ENCODE measurements at regions not wholly inside any gene's neighbourhood (a gene's known extent, or its start where the extent isn't known, plus 50 kb on each side); places are given as distances from the start of the nearest gene placed in this dataset.

DNA sequence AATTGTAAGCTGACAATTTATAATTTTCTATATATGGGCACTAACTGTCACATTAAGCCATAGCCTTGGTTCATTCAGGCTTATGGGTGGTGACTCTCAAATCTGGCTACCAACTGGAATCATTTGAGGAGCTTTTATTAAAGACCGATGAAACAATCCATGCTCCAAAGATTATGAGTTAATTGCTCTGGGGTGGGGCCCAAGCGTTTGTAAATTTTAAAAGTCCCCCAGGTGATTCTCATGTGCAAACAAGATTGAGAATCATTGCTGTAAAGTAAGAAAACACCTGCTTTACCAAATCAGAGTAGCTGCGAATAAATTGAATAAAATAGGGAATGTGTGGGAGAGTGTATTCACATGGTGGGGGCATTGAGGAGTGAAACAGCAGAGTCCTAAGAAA lies 76.1 kb upstream of the RAB27B start:
- Histone ChIP-seq H3K4me3 (ENCODE audit: low read depth, low read length) (no peak overlapping the region), H3K4me1 (ENCODE audit: control insufficient read depth, insufficient read depth, low read length) (no peaks in the 10 kb centered on the region), H3K36me3 (ENCODE audit: control insufficient read depth, insufficient read depth, low read length) (no peaks in the 10 kb centered on the region), H3K9ac (ENCODE audit: low read depth, low read length) (no peak overlapping the region), H3K27me3 (ENCODE audit: control insufficient read depth, insufficient read depth, low read length) (no peaks in the 10 kb centered on the region), H3K9me3 (ENCODE audit: control insufficient read depth, insufficient read depth, low read length) (no peaks in the 10 kb centered on the region)

DNA sequence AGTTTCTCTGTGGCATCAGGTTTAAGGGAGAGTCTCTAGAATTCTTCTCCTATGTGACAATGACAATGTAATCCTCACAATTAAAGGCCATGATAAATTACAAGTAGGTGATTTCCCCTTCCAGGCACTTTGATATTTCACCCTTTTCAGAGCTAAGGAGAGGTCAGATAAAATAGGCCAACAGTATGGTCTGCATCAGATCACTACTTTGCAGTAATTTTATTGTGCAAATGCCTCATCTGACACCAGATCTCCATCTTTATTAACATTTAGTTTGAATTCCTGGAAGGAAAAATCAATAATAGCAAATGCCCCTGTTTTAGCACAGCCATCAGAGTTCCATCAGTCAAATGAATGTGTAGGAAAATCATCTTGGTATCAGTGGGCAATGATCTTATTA lies 72.8 kb upstream of the RAB27B start:
- Histone ChIP-seq H3K4me3 (ENCODE audit: low read depth, low read length) (no peak overlapping the region), H3K9me3 (ENCODE audit: control insufficient read depth, insufficient read depth, low read length) (no peaks in the 10 kb centered on the region), H3K36me3 (ENCODE audit: control insufficient read depth, insufficient read depth, low read length) (no peaks in the 10 kb centered on the region), H3K9ac (ENCODE audit: low read depth, low read length) (no peak overlapping the region), H3K27me3 (ENCODE audit: control insufficient read depth, insufficient read depth, low read length) (no peaks in the 10 kb centered on the region), H3K4me1 (ENCODE audit: control insufficient read depth, insufficient read depth, low read length) (peaks cover 3% of the 10 kb centered on the region)

DNA sequence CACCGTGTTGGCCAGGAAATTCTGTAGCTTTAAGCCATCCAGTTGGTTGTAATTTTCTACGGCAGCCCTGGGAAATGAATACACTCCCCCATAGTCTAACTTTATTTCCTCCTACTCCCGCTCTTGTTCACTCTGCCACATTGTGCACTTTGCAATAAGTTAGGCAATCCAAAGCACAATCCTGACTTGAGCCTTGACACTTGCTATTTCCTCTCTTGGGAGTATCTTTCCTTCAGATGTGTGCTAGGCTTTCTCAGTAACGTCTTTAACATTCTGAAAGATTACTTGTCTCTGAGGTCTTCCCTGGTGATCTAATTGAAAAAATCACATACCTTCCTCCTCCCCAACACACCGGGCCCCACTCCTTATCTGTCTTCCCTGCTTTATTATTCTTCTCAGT lies 65.9 kb upstream of the RAB27B start:
- Histone ChIP-seq H3K4me3 (ENCODE audit: low read depth, low read length) (no peak overlapping the region), H3K27me3 (ENCODE audit: control insufficient read depth, insufficient read depth, low read length) (no peaks in the 10 kb centered on the region), H3K9me3 (ENCODE audit: control insufficient read depth, insufficient read depth, low read length) (no peaks in the 10 kb centered on the region), H3K9ac (ENCODE audit: low read depth, low read length) (no peak overlapping the region), H3K36me3 (ENCODE audit: control insufficient read depth, insufficient read depth, low read length) (no peaks in the 10 kb centered on the region), H3K4me1 (ENCODE audit: control insufficient read depth, insufficient read depth, low read length) (peaks cover 18% of the 10 kb centered on the region)

DNA sequence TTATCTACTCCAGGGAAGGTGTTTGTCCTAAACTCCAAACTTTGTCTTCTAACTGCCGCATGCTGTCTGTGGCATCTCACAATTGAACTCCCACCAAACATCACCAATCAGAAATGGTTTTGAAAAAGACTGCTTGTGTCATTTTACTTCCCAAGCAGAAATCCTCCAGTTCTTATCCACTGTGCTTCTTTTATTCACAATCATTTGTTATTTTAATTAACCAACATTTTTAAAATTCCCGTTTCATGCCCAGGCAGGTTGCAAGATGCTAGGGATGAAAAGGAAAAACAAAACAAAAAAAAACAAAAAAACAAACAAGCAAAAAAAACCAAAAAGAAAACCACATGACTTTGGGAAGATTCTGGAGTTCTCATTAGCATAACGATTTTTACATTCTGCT lies 63.5 kb upstream of the RAB27B start:
- H3K4me3 ChIP-seq (ENCODE audit: low read depth, low read length) = no peak overlapping the region
- H3K27me3 ChIP-seq (ENCODE audit: control insufficient read depth, insufficient read depth, low read length) = no peaks in the 10 kb centered on the region
- H3K36me3 ChIP-seq (ENCODE audit: control insufficient read depth, insufficient read depth, low read length) = no peaks in the 10 kb centered on the region
- H3K4me1 ChIP-seq (ENCODE audit: control insufficient read depth, insufficient read depth, low read length) = peaks cover 15% of the 10 kb centered on the region
- H3K9me3 ChIP-seq (ENCODE audit: control insufficient read depth, insufficient read depth, low read length) = no peaks in the 10 kb centered on the region
- H3K9ac ChIP-seq (ENCODE audit: low read depth, low read length) = no peak overlapping the region

DNA sequence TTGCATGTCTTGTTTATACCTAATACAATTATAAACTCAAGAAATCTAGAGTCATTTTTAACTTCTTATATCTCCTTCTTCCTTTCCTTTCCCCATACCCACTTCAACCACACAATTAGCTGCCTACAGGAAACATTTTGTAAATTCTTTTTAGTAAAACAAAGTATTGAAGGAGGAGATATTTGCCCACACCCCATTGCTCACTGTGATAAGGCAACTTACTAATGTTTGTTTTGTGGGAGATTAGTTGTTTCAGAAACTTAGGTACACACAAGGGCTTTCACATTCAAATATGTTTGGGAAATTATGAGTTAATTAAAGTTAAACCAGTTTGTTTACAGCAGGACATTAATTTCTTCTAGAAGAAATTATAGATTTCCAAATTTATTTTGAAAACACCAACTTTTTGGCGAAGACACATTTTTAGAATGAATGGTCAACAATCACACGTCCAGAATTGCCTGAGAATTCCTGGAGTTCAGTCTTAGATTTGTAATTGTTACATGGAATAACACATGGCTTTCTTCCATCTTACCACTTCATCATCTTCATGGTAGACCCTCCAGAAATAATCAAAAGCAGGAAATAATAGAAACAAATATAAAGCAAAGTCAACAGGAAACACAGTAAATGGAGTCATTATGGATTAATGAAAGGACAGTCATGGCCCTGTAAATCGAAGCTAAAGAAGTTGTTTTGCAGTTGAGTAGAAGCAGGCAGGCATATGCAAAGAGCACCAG lies 62.5 kb upstream of the RAB27B start:
- H3K9me3 ChIP-seq (ENCODE audit: control insufficient read depth, insufficient read depth, low read length) = no peaks in the 10 kb centered on the region
- no peak overlapping the region for H3K9ac ChIP-seq (ENCODE audit: low read depth, low read length)

DNA sequence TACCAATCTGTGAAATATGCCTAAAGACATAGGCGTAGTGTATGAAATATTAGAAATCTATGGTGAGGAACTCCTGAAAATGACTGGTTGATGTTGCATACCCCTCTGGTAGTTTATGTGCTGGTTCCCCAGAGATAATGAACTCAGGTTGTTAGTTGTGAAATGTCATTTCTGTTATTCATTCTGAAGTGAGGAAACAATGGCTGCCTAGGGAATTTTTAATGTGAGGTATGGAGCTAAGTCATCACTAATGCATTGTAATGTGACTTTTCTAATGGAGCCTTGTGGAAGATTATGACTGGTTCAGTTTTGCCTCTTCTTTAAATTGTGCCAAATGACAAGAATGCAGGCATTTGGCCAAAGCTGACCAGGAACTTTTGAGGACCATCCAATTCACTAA lies 61.6 kb upstream of the RAB27B start:
- H3K9ac ChIP-seq (ENCODE audit: low read depth, low read length) = no peak overlapping the region
- H3K36me3 ChIP-seq (ENCODE audit: control insufficient read depth, insufficient read depth, low read length) = no peaks in the 10 kb centered on the region
- H3K4me1 ChIP-seq (ENCODE audit: control insufficient read depth, insufficient read depth, low read length) = peaks cover 15% of the 10 kb centered on the region
- H3K9me3 ChIP-seq (ENCODE audit: control insufficient read depth, insufficient read depth, low read length) = no peaks in the 10 kb centered on the region
- H3K27me3 ChIP-seq (ENCODE audit: control insufficient read depth, insufficient read depth, low read length) = no peaks in the 10 kb centered on the region
- H3K4me3 ChIP-seq (ENCODE audit: low read depth, low read length) = no peak overlapping the region

More for the DNA sequence above, 62.5 kb upstream of the RAB27B start:
- no peaks in the 10 kb centered on the region for H3K27me3 ChIP-seq (ENCODE audit: control insufficient read depth, insufficient read depth, low read length)
- no peaks in the 10 kb centered on the region for H3K36me3 ChIP-seq (ENCODE audit: control insufficient read depth, insufficient read depth, low read length)
- H3K4me3 ChIP-seq (ENCODE audit: low read depth, low read length) = no peak overlapping the region
- H3K4me1 ChIP-seq (ENCODE audit: control insufficient read depth, insufficient read depth, low read length) = peaks cover 15% of the 10 kb centered on the region

DNA sequence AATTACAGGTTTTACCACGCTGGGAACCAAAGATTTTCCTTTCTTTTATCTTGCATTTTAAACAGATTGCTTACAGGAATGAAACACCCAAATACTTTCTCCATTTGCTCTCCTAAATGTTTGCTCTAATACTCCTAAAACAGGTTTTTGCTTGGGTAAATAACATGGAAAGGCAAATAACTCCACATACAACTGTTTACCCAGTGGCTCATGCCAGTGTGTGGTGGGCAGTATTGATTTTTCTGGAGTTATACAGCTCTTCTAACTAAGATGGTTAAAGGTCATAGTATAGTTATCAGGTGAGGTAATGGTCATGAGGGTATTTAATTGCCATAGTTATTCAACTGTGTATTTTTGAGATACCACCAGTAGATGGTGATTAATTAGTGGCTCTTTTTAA lies 61.2 kb upstream of the RAB27B start:
- H3K36me3 ChIP-seq (ENCODE audit: control insufficient read depth, insufficient read depth, low read length) = no peaks in the 10 kb centered on the region
- H3K4me1 ChIP-seq (ENCODE audit: control insufficient read depth, insufficient read depth, low read length) = peaks cover 15% of the 10 kb centered on the region
- no peak overlapping the region for H3K4me3 ChIP-seq (ENCODE audit: low read depth, low read length)
- no peaks in the 10 kb centered on the region for H3K9me3 ChIP-seq (ENCODE audit: control insufficient read depth, insufficient read depth, low read length)
- no peak overlapping the region for H3K9ac ChIP-seq (ENCODE audit: low read depth, low read length)
- no peaks in the 10 kb centered on the region for H3K27me3 ChIP-seq (ENCODE audit: control insufficient read depth, insufficient read depth, low read length)

DNA sequence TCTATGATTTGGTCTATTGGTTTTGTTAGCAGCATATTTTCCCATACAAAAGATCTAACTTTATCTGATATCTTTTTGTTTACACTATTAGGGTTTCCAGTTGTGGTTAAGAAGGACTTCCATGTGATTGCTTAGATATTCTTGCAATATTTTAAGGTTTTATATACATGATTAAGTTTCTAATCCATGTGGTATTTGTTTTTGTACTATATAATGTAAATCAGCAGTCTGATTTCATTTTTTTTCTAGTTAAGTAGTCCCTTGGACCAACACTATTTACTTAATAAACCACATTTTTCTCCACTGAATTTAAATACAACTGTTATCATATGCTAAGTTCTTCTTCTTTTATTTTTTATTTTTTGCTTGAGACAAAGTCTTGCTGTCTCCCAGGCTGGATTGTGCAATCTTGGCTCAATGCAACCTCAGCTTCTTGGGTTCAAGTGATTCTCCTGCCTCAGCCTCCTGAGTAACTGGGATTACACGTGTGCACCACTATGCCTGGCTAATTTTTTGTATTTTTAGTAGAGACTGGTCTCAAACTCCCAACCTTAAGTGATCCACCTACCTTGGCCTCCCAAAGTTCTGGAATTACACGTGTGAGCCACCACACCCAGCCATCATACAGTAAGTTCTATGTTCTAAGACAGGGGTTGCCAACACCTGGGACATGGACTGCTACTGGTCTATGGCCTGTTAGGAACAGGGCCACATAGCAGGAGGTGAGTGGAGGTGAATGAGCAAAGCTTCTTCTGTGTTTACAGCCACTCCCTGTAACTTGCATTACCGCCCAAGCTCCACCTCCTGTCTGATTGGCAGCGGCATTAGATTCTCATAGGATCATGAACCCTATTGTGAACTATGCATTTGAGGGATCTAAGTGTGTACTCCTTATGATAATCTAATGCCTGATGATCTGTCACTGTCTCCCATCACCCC lies 58.5 kb upstream of the RAB27B start:
- Histone ChIP-seq H3K36me3 (ENCODE audit: control insufficient read depth, insufficient read depth, low read length) (no peaks in the 10 kb centered on the region), H3K4me3 (ENCODE audit: low read depth, low read length) (no peak overlapping the region), H3K9ac (ENCODE audit: low read depth, low read length) (no peak overlapping the region), H3K27me3 (ENCODE audit: control insufficient read depth, insufficient read depth, low read length) (no peaks in the 10 kb centered on the region), H3K9me3 (ENCODE audit: control insufficient read depth, insufficient read depth, low read length) (no peaks in the 10 kb centered on the region), H3K4me1 (ENCODE audit: control insufficient read depth, insufficient read depth, low read length) (peaks cover 10% of the 10 kb centered on the region)

DNA sequence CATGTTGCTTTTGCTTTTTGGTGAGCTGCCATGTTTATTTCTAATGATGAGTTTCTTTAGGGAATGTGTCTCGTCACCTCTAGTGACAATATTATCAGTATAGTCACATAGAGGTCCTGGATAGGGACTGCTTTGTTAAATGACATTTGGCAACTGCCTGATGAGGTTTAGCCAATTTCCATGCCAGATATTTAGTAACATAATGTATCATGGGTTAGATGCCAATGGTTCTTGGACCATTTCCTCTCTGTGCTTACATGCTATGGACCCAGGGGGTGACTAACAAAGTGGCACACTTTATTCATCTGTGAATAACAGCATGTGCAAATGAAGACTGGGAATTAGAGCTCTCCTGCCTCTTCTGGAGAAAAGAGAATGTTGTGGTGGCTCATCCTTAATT lies 56.2 kb upstream of the RAB27B start:
- no peaks in the 10 kb centered on the region for H3K9me3 ChIP-seq (ENCODE audit: control insufficient read depth, insufficient read depth, low read length)
- H3K4me3 ChIP-seq (ENCODE audit: low read depth, low read length) = no peak overlapping the region
- H3K36me3 ChIP-seq (ENCODE audit: control insufficient read depth, insufficient read depth, low read length) = no peaks in the 10 kb centered on the region
- H3K9ac ChIP-seq (ENCODE audit: low read depth, low read length) = no peak overlapping the region
- no peaks in the 10 kb centered on the region for H3K4me1 ChIP-seq (ENCODE audit: control insufficient read depth, insufficient read depth, low read length)
- no peaks in the 10 kb centered on the region for H3K27me3 ChIP-seq (ENCODE audit: control insufficient read depth, insufficient read depth, low read length)

DNA sequence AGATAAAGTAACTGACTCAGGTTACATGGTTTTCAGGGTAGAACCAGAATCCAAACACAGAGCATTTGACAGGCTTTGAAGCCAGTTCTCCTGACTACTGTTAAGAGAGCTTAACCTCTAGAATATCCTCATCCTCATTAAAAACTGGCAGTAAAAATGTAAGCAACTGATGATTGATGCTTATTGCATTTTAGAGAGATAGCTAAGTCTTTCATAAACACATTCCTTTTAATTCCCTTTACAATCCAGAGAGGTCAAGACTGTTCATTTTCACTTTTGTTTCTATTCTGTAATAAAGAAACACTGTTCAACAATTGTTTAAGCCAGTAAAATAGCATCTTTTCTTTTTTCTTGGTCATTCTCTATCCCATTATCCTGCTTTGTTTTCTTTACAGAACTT lies 53.9 kb upstream of the RAB27B start:
- Histone ChIP-seq H3K9ac (ENCODE audit: low read depth, low read length) (no peak overlapping the region), H3K4me3 (ENCODE audit: low read depth, low read length) (no peak overlapping the region), H3K9me3 (ENCODE audit: control insufficient read depth, insufficient read depth, low read length) (no peaks in the 10 kb centered on the region), H3K4me1 (ENCODE audit: control insufficient read depth, insufficient read depth, low read length) (no peaks in the 10 kb centered on the region), H3K27me3 (ENCODE audit: control insufficient read depth, insufficient read depth, low read length) (no peaks in the 10 kb centered on the region), H3K36me3 (ENCODE audit: control insufficient read depth, insufficient read depth, low read length) (no peaks in the 10 kb centered on the region)

DNA sequence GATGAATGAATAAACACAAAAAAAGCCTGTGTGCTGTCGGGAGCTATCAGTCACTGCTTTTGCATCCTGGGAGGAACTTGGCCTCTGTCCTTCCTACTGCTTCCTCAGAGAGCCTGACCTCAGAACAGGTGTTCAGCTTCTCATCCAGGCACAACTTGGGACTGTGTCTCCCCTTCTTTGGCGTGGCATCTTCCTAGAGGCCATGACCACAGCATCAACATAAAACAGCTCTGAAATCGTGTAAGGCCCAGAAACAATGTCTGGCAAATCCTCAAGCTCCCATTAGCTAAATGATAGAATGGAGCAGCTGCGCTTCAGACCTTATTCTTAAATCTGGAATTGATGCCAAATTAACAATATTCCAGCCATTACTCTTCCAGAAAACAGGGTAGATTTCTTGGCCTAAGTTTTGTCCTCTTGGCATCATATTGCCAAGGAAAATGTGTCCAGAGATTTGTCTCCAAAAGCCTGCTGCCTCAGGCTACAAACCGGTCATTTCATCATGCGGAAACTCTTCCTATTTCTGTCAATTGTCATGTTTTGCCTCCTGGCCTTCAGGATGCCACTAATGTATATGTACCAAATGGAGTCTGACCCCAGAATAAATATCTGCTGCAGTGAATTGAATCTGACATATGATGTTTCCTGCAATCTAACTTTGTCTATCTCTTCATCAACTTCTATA lies 53.2 kb upstream of the RAB27B start:
- Histone ChIP-seq H3K36me3 (ENCODE audit: control insufficient read depth, insufficient read depth, low read length) (no peaks in the 10 kb centered on the region), H3K9ac (ENCODE audit: low read depth, low read length) (no peak overlapping the region), H3K27me3 (ENCODE audit: control insufficient read depth, insufficient read depth, low read length) (no peaks in the 10 kb centered on the region), H3K4me3 (ENCODE audit: low read depth, low read length) (no peak overlapping the region), H3K4me1 (ENCODE audit: control insufficient read depth, insufficient read depth, low read length) (no peaks in the 10 kb centered on the region), H3K9me3 (ENCODE audit: control insufficient read depth, insufficient read depth, low read length) (no peaks in the 10 kb centered on the region)

Measured in iPS-15b (cell line).